RWPE2 (cell line): ENCODE measurements at regions not wholly inside any gene's neighbourhood (a gene's known extent, or its start where the extent isn't known, plus 50 kb on each side); places are given as distances from the start of the nearest gene placed in this dataset.

ENCODE experiments used
- ATAC-seq: fragments of 200-7000 bp; cut with Tn5 transposase; 3 replicates; pipeline ENCODE4 v1.9.1; 2021; ENCODE audit warnings: low read depth
- DNase-seq: peaks from one replicate; pipeline ENCODE4 v3.0.0-alpha.2; 2020; ENCODE audit warnings: low spot score
- H3K27ac ChIP-seq: fragments of 450-650 bp; 2 replicates; pipeline ENCODE4 v1.5.1; 2017; ENCODE audit warnings: mild to moderate bottlenecking; ENCODE audit not compliant: poor library complexity, severe bottlenecking
- H3K27me3 ChIP-seq: fragments of 250-450 bp; sonication (Bioruptor Pico); 2 replicates; pipeline ENCODE4 v1.5.1; 2021; ENCODE audit warnings: mild to moderate bottlenecking, moderate library complexity; ENCODE audit not compliant: insufficient read depth, poor library complexity, severe bottlenecking
- H3K36me3 ChIP-seq: fragments of 250-450 bp; sonication (Bioruptor Pico); 2 replicates; pipeline ENCODE4 v1.5.1; 2020; ENCODE audit warnings: low read depth, mild to moderate bottlenecking, moderate library complexity
- H3K4me1 ChIP-seq: fragments of 250-450 bp; sonication (Bioruptor Pico); 2 replicates; pipeline ENCODE4 v1.5.1; 2021; ENCODE audit warnings: mild to moderate bottlenecking, moderate library complexity; ENCODE audit not compliant: insufficient read depth, poor library complexity, severe bottlenecking
- H3K4me3 ChIP-seq: fragments of 250-450 bp; sonication (Bioruptor Pico); 2 replicates; pipeline ENCODE4 v1.5.1; 2021; ENCODE audit warnings: mild to moderate bottlenecking, moderate library complexity; ENCODE audit not compliant: severe bottlenecking
- H3K9me3 ChIP-seq: fragments of 250-450 bp; sonication (Bioruptor Pico); 2 replicates; pipeline ENCODE4 v1.5.1; 2021; ENCODE audit warnings: mild to moderate bottlenecking, moderate library complexity; ENCODE audit not compliant: severe bottlenecking
- TF ChIP-seq, protein P1 (sequence below): fragments of 450-650 bp; IDR thresholded peaks from one replicate; pipeline ENCODE4 v1.5.1; 2017; ENCODE audit warnings: mild to moderate bottlenecking, moderate library complexity; ENCODE audit not compliant: poor library complexity, severe bottlenecking

- DNase-seq (no peak), ATAC-seq (no peak)
- Histone ChIP-seq H3K36me3 (no peaks in the 10 kb centered on the region), H3K27me3 (no peaks in the 10 kb centered on the region), H3K9me3 (no peaks in the 10 kb centered on the region), H3K4me3 (no peak overlapping the region), H3K27ac (no peak overlapping the region), H3K4me1 (no peaks in the 10 kb centered on the region)
- TF ChIP-seq, protein P1, sequence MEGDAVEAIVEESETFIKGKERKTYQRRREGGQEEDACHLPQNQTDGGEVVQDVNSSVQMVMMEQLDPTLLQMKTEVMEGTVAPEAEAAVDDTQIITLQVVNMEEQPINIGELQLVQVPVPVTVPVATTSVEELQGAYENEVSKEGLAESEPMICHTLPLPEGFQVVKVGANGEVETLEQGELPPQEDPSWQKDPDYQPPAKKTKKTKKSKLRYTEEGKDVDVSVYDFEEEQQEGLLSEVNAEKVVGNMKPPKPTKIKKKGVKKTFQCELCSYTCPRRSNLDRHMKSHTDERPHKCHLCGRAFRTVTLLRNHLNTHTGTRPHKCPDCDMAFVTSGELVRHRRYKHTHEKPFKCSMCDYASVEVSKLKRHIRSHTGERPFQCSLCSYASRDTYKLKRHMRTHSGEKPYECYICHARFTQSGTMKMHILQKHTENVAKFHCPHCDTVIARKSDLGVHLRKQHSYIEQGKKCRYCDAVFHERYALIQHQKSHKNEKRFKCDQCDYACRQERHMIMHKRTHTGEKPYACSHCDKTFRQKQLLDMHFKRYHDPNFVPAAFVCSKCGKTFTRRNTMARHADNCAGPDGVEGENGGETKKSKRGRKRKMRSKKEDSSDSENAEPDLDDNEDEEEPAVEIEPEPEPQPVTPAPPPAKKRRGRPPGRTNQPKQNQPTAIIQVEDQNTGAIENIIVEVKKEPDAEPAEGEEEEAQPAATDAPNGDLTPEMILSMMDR: no peak
Observed at GRCh38 chrX:114363346-114363745, 220.5 kb upstream of the HTR2C start.

GRCh38 chrX:114365065-114365834, 218.6 kb upstream of the HTR2C start:
- no peaks in the 10 kb centered on the region for H3K27me3 ChIP-seq
- no peaks in the 10 kb centered on the region for H3K4me1 ChIP-seq
- H3K27ac ChIP-seq: no peak overlapping the region
- no peak overlapping the region for H3K4me3 ChIP-seq
- no peak for DNase-seq
- no peaks in the 10 kb centered on the region for H3K9me3 ChIP-seq
- H3K36me3 ChIP-seq: no peaks in the 10 kb centered on the region
- TF ChIP-seq, protein P1: no peak
- no peak for ATAC-seq

- no peak overlapping the region for H3K4me3 ChIP-seq
- ATAC-seq (no peak), DNase-seq (no peak)
- H3K27ac ChIP-seq: no peak overlapping the region
- no peaks in the 10 kb centered on the region for H3K9me3 ChIP-seq
- H3K4me1 ChIP-seq: no peaks in the 10 kb centered on the region
- H3K36me3 ChIP-seq: no peaks in the 10 kb centered on the region
- TF ChIP-seq, protein P1: no peak
- H3K27me3 ChIP-seq: no peaks in the 10 kb centered on the region
Observed at GRCh38 chrX:114372937-114373336, 210.9 kb upstream of the HTR2C start.

DNA sequence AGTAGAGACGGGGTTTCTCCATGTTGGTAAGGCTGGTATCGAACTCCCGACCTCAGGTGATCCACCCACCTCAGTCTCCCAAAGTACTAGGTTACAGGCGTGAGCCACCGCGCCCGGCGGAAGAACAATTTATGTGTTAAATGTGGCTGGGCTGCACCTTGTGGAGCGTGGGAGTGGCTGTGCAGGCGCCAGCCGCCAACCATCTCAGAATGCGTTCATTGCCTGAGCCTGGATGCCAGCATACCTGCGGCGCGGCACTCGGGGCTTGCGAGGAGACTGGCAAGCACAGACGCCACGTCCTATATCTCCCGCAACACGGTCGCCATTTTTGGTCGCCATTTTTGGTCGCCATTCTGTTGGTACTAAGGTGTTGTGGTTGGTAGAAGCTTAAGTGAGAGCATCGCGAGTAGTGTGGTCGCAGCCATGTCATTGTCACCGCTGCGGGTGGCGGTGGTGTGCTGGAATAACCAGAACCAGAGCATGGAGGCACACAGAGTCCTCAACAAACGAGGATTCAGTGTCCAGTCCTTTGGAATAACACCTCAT, 193.6 kb upstream of the HTR2C start:
- no peaks in the 10 kb centered on the region for H3K4me1 ChIP-seq
- TF ChIP-seq, protein P1: no peak
- H3K27ac ChIP-seq: no peak overlapping the region
- H3K27me3 ChIP-seq: no peaks in the 10 kb centered on the region
- no peak overlapping the region for H3K4me3 ChIP-seq
- H3K36me3 ChIP-seq: no peaks in the 10 kb centered on the region
- DNase-seq (no peak), ATAC-seq (no peak)
- no peaks in the 10 kb centered on the region for H3K9me3 ChIP-seq
